OCI-LY3 (cell line): ENCODE measurements at regions not wholly inside any gene's neighbourhood (a gene's known extent, or its start where the extent isn't known, plus 50 kb on each side); places are given as distances from the start of the nearest gene placed in this dataset.

ENCODE experiments used
- CTCF ChIP-seq: fragments of 200-600, 300-600 bp; sonication (generic); IDR thresholded peaks from 2 replicates; pipeline ENCODE4 v1.5.1; 2014; ENCODE audit warnings: antibody characterized with exemption, low read length, low read depth
- EZH2phosphoT487 ChIP-seq: fragments of 200-600 bp; shearing (Covaris generic); IDR thresholded peaks from 2 replicates; pipeline ENCODE4 v1.6.1; 2018; ENCODE audit warnings: antibody characterized with exemption, mixed run types, low read depth

GRCh38 chr3:146345900-146346299 is 95.0 kb upstream of the PLSCR4 start:
- TF ChIP-seq CTCF (no peak), EZH2phosphoT487 (no peak)
